GM12892 (cell line): ENCODE measurements at regions not wholly inside any gene's neighbourhood (a gene's known extent, or its start where the extent isn't known, plus 50 kb on each side); places are given as distances from the start of the nearest gene placed in this dataset.

Source experiments
- POLR2A ChIP-seq: IDR thresholded peaks from 2 replicates; pipeline ENCODE4 v1.6.1; 2011; ENCODE audit warnings: low read depth, low read length, control low read depth
- TAF1 ChIP-seq: IDR thresholded peaks from 2 replicates; pipeline ENCODE4 v1.6.1; 2011; ENCODE audit warnings: low read depth, mild to moderate bottlenecking, control low read depth, low read length, borderline replicate concordance

DNA sequence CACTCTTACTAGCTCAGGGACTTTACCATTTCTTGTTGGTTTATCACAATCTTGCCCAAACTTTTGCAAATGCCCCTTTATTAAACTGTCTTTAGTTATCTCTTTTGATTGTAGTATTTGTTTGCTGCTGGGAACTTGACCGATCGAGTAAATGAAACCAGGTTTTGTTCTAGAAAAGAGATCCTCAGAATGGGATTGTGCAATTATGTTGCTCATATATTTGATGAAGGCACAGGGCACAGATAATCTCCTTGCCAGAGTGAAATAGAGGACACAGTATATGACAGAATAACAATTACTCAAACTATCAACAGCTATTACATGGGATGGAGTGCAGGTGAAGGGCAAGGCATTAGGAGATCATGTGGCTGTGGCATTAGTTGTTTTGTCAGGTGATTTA lies 216.6 kb upstream of the RASGRP1 start:
- TF ChIP-seq TAF1 (no peak), POLR2A (no peak)
